ENCODE measurements at regions not wholly inside any gene's neighbourhood (a gene's known extent, or its start where the extent isn't known, plus 50 kb on each side); places are given as distances from the start of the nearest gene placed in this dataset.

- TF ChIP-seq CTCF (IDR thresholded peaks at IDR 0.05; ENCODE audit: insufficient read depth, low read length) (no peak), GABPA (IDR thresholded peaks at IDR 0.05; ENCODE audit: low read depth) (no peak), POLR2AphosphoS5 (IDR thresholded peaks at IDR 0.05; ENCODE audit: low read depth) (no peak)
- TF ChIP-seq, protein P1, sequence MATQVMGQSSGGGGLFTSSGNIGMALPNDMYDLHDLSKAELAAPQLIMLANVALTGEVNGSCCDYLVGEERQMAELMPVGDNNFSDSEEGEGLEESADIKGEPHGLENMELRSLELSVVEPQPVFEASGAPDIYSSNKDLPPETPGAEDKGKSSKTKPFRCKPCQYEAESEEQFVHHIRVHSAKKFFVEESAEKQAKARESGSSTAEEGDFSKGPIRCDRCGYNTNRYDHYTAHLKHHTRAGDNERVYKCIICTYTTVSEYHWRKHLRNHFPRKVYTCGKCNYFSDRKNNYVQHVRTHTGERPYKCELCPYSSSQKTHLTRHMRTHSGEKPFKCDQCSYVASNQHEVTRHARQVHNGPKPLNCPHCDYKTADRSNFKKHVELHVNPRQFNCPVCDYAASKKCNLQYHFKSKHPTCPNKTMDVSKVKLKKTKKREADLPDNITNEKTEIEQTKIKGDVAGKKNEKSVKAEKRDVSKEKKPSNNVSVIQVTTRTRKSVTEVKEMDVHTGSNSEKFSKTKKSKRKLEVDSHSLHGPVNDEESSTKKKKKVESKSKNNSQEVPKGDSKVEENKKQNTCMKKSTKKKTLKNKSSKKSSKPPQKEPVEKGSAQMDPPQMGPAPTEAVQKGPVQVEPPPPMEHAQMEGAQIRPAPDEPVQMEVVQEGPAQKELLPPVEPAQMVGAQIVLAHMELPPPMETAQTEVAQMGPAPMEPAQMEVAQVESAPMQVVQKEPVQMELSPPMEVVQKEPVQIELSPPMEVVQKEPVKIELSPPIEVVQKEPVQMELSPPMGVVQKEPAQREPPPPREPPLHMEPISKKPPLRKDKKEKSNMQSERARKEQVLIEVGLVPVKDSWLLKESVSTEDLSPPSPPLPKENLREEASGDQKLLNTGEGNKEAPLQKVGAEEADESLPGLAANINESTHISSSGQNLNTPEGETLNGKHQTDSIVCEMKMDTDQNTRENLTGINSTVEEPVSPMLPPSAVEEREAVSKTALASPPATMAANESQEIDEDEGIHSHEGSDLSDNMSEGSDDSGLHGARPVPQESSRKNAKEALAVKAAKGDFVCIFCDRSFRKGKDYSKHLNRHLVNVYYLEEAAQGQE (IDR thresholded peaks at IDR 0.05; ENCODE audit: insufficient replicate concordance, low read depth), result no peak
Measured at GRCh38 chr10:9193120-9193519, 1138.6 kb downstream of the GATA3 start.

Data from HL-60 (cell line).